ENCODE measurements at regions not wholly inside any gene's neighbourhood (a gene's known extent, or its start where the extent isn't known, plus 50 kb on each side); places are given as distances from the start of the nearest gene placed in this dataset.

GRCh38 chr22:49291781-49292180, 535.9 kb downstream of the BRD1 start:
- TF ChIP-seq, protein P1, sequence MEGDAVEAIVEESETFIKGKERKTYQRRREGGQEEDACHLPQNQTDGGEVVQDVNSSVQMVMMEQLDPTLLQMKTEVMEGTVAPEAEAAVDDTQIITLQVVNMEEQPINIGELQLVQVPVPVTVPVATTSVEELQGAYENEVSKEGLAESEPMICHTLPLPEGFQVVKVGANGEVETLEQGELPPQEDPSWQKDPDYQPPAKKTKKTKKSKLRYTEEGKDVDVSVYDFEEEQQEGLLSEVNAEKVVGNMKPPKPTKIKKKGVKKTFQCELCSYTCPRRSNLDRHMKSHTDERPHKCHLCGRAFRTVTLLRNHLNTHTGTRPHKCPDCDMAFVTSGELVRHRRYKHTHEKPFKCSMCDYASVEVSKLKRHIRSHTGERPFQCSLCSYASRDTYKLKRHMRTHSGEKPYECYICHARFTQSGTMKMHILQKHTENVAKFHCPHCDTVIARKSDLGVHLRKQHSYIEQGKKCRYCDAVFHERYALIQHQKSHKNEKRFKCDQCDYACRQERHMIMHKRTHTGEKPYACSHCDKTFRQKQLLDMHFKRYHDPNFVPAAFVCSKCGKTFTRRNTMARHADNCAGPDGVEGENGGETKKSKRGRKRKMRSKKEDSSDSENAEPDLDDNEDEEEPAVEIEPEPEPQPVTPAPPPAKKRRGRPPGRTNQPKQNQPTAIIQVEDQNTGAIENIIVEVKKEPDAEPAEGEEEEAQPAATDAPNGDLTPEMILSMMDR (IDR thresholded peaks at IDR 0.05; ENCODE audit: insufficient read depth, low read depth, low read length, missing control alignments), result no peak

GRCh38 chr22:49291169-49291568, 536.5 kb downstream of the BRD1 start:
- no peak overlapping the region for H3K4me3 ChIP-seq (ENCODE audit: low read length)
- no peak for DNase-seq (ENCODE audit: low read depth)
- TF ChIP-seq, protein P1 (IDR thresholded peaks at IDR 0.05; ENCODE audit: insufficient read depth, low read depth, low read length, missing control alignments), result no peak

More at GRCh38 chr22:49291781-49292180, 535.9 kb downstream of the BRD1 start:
- DNase-seq (ENCODE audit: low read depth), result no peak
- H3K4me3 ChIP-seq (ENCODE audit: low read length), result no peak overlapping the region

GRCh38 chr22:49290711-49291110, 537.0 kb downstream of the BRD1 start:
- TF ChIP-seq, protein P1 (IDR thresholded peaks at IDR 0.05; ENCODE audit: insufficient read depth, low read depth, low read length, missing control alignments), result no peak
- DNase-seq (ENCODE audit: low read depth), result no peak

GRCh38 chr22:49289822-49290679, 537.6 kb downstream of the BRD1 start:
- TF ChIP-seq, protein P1 (IDR thresholded peaks at IDR 0.05; ENCODE audit: insufficient read depth, low read depth, low read length, missing control alignments), result no peak
- no peak for DNase-seq (ENCODE audit: low read depth)

More at GRCh38 chr22:49290711-49291110, 537.0 kb downstream of the BRD1 start:
- H3K4me3 ChIP-seq (ENCODE audit: low read length), result no peak overlapping the region

GRCh38 chr22:49286181-49286760, 541.4 kb downstream of the BRD1 start:
- no peak for DNase-seq (ENCODE audit: low read depth)
- TF ChIP-seq, protein P1 (IDR thresholded peaks at IDR 0.05; ENCODE audit: insufficient read depth, low read depth, low read length, missing control alignments), result no peak
- H3K4me3 ChIP-seq (ENCODE audit: low read length), result no peak overlapping the region

More at GRCh38 chr22:49289822-49290679, 537.6 kb downstream of the BRD1 start:
- H3K4me3 ChIP-seq (ENCODE audit: low read length), result no peak overlapping the region

DNA sequence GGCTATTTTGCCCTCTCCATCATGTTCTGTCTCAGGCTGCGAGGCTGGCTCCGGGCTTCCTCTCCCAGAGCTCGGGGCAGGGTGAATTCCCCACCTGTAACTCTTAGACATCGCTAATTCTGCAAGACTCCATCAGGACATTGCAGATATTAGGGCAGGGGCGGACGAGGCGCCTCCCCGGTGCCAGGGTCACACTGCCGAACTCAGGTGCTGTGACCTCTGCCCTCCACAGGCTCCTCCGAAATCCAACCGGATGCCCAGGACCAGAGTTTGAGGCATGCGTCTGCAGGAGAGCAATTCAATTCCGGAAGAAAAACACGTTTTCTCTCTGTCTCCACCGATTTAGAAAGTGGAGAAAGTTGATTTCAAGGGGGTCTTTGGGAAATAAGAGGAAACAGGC, 542.7 kb downstream of the BRD1 start:
- no peak for DNase-seq (ENCODE audit: low read depth)
- TF ChIP-seq, protein P1 (IDR thresholded peaks at IDR 0.05; ENCODE audit: insufficient read depth, low read depth, low read length, missing control alignments), result no peak
- H3K4me3 ChIP-seq (ENCODE audit: low read length), result no peak overlapping the region

All from epithelial cell of esophagus (primary cell).